Natural killer cell treated with Interleukin-12 subunit alpha and Interleukin-12 subunit beta and Interleukin-15 and Interleukin-18, amount 100 ng/mL, for 72 hours (primary cell): ENCODE measurements at regions not wholly inside any gene's neighbourhood (a gene's known extent, or its start where the extent isn't known, plus 50 kb on each side); places are given as distances from the start of the nearest gene placed in this dataset.
"Not testable (repeated sequence)": the region's sequence is repeated elsewhere in the genome, so short reads cannot be mapped to it uniquely, and the experiment has no call there.

ENCODE experiments used
- ATAC-seq, 2 donors: fragments of 150-1000 bp; cut with Tn5 transposase in 1 of 2; sonication (Bioruptor Pico), chemical (Tn5 transposase) in 1 of 2; 2 replicates each; pipeline ENCODE4 v1.10.0; 2021
- DNase-seq: peaks from one replicate; pipeline ENCODE4 v3.0.0; 2022; ENCODE audit warnings: low spot score
- H3K27ac Mint-ChIP-seq, 2 donors: 1 replicate in 1 of 2; 2 replicates in 1 of 2; pipeline ENCODE4 v1.8.0; 2022; ENCODE audit warnings: mixed read lengths in 2 of 2, mild to moderate bottlenecking in 1 of 2, moderate library complexity in 1 of 2
- H3K27me3 Mint-ChIP-seq, 2 donors: 1 replicate in 1 of 2; 2 replicates in 1 of 2; pipeline ENCODE4 v1.8.0; 2022; ENCODE audit warnings: mixed read lengths in 2 of 2
- H3K36me3 Mint-ChIP-seq: one replicate; pipeline ENCODE4 v1.8.0; 2022; ENCODE audit warnings: mixed read lengths
- H3K4me1 Mint-ChIP-seq, 2 donors: 1 replicate in 1 of 2; 2 replicates in 1 of 2; pipeline ENCODE4 v1.8.0; 2022; ENCODE audit warnings: low read depth in 2 of 2, mixed read lengths in 2 of 2, mild to moderate bottlenecking in 1 of 2
- H3K4me3 Mint-ChIP-seq: one replicate; pipeline ENCODE4 v1.8.0; 2022; ENCODE audit warnings: mixed read lengths
- H3K9me3 Mint-ChIP-seq: 2 replicates; pipeline ENCODE4 v1.8.0; 2022; ENCODE audit warnings: mixed read lengths

- not testable (repeated sequence) for H3K4me3 Mint-ChIP-seq
Measured at GRCh38 chr9:118677936-118678653, 691.1 kb downstream of the BRINP1 start.

DNA sequence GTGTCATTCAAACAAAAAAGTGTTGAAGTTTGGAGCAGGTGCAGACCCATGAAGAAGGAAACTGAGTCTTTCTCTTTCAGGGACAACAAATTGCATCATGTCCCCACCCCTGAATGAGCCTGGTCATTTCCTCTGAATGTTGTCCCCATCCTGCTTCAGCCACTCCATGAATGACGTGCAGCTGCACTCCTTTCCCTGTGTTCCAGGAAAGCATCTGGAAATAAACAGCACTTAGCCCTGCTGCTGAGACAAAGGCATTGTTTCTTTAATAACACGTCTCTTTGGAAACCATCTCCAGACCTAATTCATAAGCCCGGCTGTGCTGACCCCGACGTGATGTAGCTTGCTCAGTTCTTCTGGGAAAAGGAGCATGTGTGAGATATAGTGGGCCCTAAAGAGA lies 682.3 kb downstream of the BRINP1 start:
- H3K27ac Mint-ChIP-seq: no peak overlapping the region
- no peaks in the 10 kb centered on the region for H3K27me3 Mint-ChIP-seq
- DNase-seq (no peak), ATAC-seq (no peak)
- H3K4me1 Mint-ChIP-seq: no peaks in the 10 kb centered on the region
- H3K36me3 Mint-ChIP-seq: no peaks in the 10 kb centered on the region
- no peak overlapping the region for H3K4me3 Mint-ChIP-seq
- H3K9me3 Mint-ChIP-seq: peaks cover 12% of the 10 kb centered on the region

More at GRCh38 chr9:118677936-118678653, 691.1 kb downstream of the BRINP1 start:
- H3K9me3 Mint-ChIP-seq, H3K4me1 Mint-ChIP-seq, H3K36me3 Mint-ChIP-seq, H3K27me3 Mint-ChIP-seq, H3K27ac Mint-ChIP-seq, DNase-seq, ATAC-seq: not testable (repeated sequence)

GRCh38 chr9:118689280-118689679 lies 680.0 kb downstream of the BRINP1 start:
- H3K4me1 Mint-ChIP-seq: no peaks in the 10 kb centered on the region
- no peak overlapping the region for H3K27ac Mint-ChIP-seq
- H3K27me3 Mint-ChIP-seq: no peaks in the 10 kb centered on the region

DNA sequence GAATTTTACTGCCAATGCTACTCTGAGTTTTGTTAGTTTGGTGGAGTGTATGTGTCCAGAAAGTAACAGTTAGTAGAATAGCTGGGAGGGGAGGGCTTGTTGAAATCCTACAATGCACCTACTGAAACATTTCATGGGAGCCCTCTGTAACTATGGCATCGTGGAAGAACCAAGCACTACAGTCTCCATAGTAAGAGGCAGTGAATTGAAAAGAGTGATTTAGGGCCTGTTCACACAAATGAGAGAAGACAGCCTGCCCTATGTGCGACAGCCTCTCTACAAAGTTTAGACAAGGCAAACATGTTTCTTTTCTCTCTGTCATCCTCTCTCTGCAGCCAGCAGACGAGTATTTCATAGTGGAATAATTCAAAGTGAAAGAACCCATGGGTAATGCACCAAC lies 676.6 kb downstream of the BRINP1 start:
- Mint-ChIP-seq H3K4me1 (no peaks in the 10 kb centered on the region), H3K36me3 (no peaks in the 10 kb centered on the region), H3K4me3 (no peak overlapping the region), H3K27me3 (no peaks in the 10 kb centered on the region), H3K27ac (no peak overlapping the region), H3K9me3 (peaks cover 6% of the 10 kb centered on the region)
- DNase-seq (no peak), ATAC-seq (no peak)

More at GRCh38 chr9:118689280-118689679, 680.0 kb downstream of the BRINP1 start:
- Mint-ChIP-seq H3K9me3 (peaks cover 8% of the 10 kb centered on the region), H3K36me3 (no peaks in the 10 kb centered on the region), H3K4me3 (no peak overlapping the region)
- DNase-seq: no peak
- no peak for ATAC-seq

DNA sequence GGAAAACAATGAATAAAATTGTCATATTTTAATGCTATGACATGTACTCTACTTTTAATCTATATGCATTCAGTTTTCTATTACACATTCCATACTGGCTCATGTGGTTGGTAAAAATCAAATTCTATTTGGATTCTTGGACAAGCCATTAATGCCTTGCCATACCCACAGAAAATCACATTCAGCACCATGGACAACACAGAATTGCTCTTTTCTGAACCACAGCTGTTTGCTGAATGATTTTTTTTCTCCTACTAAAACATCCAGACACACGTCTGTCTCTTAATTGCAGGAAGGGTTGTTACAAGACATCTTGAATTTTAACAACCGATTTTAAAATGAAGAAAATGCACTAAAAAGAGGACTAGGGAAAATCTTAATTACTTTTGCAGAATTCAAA lies 675.6 kb downstream of the BRINP1 start:
- ATAC-seq (no peak), DNase-seq (no peak)
- no peaks in the 10 kb centered on the region for H3K27me3 Mint-ChIP-seq
- H3K9me3 Mint-ChIP-seq: peaks cover 10% of the 10 kb centered on the region
- no peaks in the 10 kb centered on the region for H3K36me3 Mint-ChIP-seq
- H3K4me3 Mint-ChIP-seq: no peak overlapping the region
- H3K4me1 Mint-ChIP-seq: no peaks in the 10 kb centered on the region
- H3K27ac Mint-ChIP-seq: no peak overlapping the region

- not testable (repeated sequence) for H3K27me3 Mint-ChIP-seq, H3K4me3 Mint-ChIP-seq, H3K4me1 Mint-ChIP-seq, DNase-seq, ATAC-seq, H3K9me3 Mint-ChIP-seq, H3K36me3 Mint-ChIP-seq, H3K27ac Mint-ChIP-seq
Measured at GRCh38 chr9:118695249-118695648, 674.0 kb downstream of the BRINP1 start.

- Mint-ChIP-seq H3K4me3 (no peak overlapping the region), H3K36me3 (peaks cover 4% of the 10 kb centered on the region), H3K4me1 (no peaks in the 10 kb centered on the region), H3K27ac (no peak overlapping the region), H3K27me3 (no peaks in the 10 kb centered on the region), H3K9me3 (peaks cover 17% of the 10 kb centered on the region)
- DNase-seq: no peak
- ATAC-seq: no peak
Measured at GRCh38 chr9:118701985-118702384, 667.2 kb downstream of the BRINP1 start.

DNA sequence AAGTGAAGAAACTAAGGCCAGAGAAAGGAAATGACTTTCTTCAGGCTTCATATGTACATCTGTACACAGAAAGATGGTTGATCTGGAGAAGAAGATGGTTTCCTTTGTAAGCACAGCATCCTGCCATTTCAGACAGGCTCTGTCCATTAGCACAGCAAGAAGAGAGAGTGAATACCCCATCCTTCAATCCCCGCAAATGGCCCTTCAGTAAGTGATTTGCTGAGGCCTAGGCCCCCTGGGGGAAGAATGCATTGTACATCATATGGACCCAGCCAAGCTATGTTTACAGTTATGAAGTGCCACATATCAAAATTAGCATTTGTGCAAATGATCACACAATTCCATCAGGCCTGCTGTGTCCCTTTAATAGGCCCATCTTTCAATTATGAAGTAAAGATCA lies 657.4 kb downstream of the BRINP1 start:
- Mint-ChIP-seq H3K9me3 (peaks cover 6% of the 10 kb centered on the region), H3K4me3 (no peak overlapping the region), H3K27me3 (no peaks in the 10 kb centered on the region), H3K36me3 (no peaks in the 10 kb centered on the region), H3K27ac (no peak overlapping the region), H3K4me1 (no peaks in the 10 kb centered on the region)
- ATAC-seq (no peak), DNase-seq (no peak)

GRCh38 chr9:118721276-118721675 lies 648.0 kb downstream of the BRINP1 start:
- H3K4me3 Mint-ChIP-seq: no peak overlapping the region
- DNase-seq (no peak), ATAC-seq (no peak)
- no peaks in the 10 kb centered on the region for H3K4me1 Mint-ChIP-seq
- no peaks in the 10 kb centered on the region for H3K36me3 Mint-ChIP-seq
- no peaks in the 10 kb centered on the region for H3K27me3 Mint-ChIP-seq
- H3K27ac Mint-ChIP-seq: no peak overlapping the region
- peaks cover 17% of the 10 kb centered on the region for H3K9me3 Mint-ChIP-seq

GRCh38 chr9:118721923-118722322 lies 647.3 kb downstream of the BRINP1 start:
- ATAC-seq (no peak), DNase-seq (no peak)
- H3K4me1 Mint-ChIP-seq: no peaks in the 10 kb centered on the region
- H3K9me3 Mint-ChIP-seq: peaks cover 17% of the 10 kb centered on the region
- no peaks in the 10 kb centered on the region for H3K27me3 Mint-ChIP-seq
- H3K27ac Mint-ChIP-seq: no peak overlapping the region
- no peak overlapping the region for H3K4me3 Mint-ChIP-seq
- H3K36me3 Mint-ChIP-seq: no peaks in the 10 kb centered on the region

GRCh38 chr9:118729981-118730380 lies 639.3 kb downstream of the BRINP1 start:
- Mint-ChIP-seq H3K36me3 (no peaks in the 10 kb centered on the region), H3K27ac (no peak overlapping the region), H3K4me3 (no peak overlapping the region), H3K9me3 (peaks cover 21% of the 10 kb centered on the region), H3K27me3 (no peaks in the 10 kb centered on the region), H3K4me1 (no peaks in the 10 kb centered on the region)
- ATAC-seq (no peak), DNase-seq (no peak)

- DNase-seq (no peak), ATAC-seq (no peak)
- Mint-ChIP-seq H3K4me1 (no peaks in the 10 kb centered on the region), H3K4me3 (no peak overlapping the region), H3K27me3 (no peaks in the 10 kb centered on the region), H3K36me3 (peaks cover 8% of the 10 kb centered on the region), H3K27ac (no peak overlapping the region), H3K9me3 (peaks cover 24% of the 10 kb centered on the region)
Measured at GRCh38 chr9:118732998-118733397, 636.2 kb downstream of the BRINP1 start.

DNA sequence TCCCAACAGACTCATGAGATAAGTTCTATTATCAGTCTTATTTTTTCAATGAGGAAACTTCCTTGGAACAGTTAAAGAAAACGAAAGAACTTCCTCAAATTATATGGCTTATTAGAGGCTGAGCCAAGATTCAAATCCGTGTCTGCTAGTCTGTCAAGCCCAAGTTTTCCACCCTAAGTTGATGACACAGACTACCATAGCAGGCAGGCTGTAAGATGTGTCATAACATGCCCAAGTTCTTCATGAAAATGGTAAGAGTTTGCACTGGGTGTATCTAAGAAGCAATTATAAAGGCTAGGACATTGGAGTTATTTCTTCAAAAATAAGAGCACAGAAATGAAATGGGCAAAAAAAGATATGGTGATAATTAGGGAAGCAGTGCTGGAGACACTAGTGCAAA lies 634.5 kb downstream of the BRINP1 start:
- no peaks in the 10 kb centered on the region for H3K4me1 Mint-ChIP-seq
- peaks cover 8% of the 10 kb centered on the region for H3K36me3 Mint-ChIP-seq
- H3K9me3 Mint-ChIP-seq: peaks cover 24% of the 10 kb centered on the region
- no peak for DNase-seq
- H3K4me3 Mint-ChIP-seq: no peak overlapping the region
- no peak overlapping the region for H3K27ac Mint-ChIP-seq
- no peak for ATAC-seq
- H3K27me3 Mint-ChIP-seq: no peaks in the 10 kb centered on the region

GRCh38 chr9:118736406-118736805 lies 632.8 kb downstream of the BRINP1 start:
- Mint-ChIP-seq H3K4me1 (no peaks in the 10 kb centered on the region), H3K27me3 (no peaks in the 10 kb centered on the region), H3K36me3 (peaks cover 8% of the 10 kb centered on the region), H3K4me3 (no peak overlapping the region), H3K27ac (no peak overlapping the region), H3K9me3 (peaks cover 20% of the 10 kb centered on the region)
- no peak for DNase-seq
- ATAC-seq: no peak
